HCT116 (cell line): ENCODE measurements at regions not wholly inside any gene's neighbourhood (a gene's known extent, or its start where the extent isn't known, plus 50 kb on each side); places are given as distances from the start of the nearest gene placed in this dataset.

Source experiments
- ATAC-seq: fragments of 200-7000 bp; cut with Tn5 transposase; 2 replicates; pipeline ENCODE4 v1.9.1; 2020; ENCODE audit warnings: mild to moderate bottlenecking, moderate library complexity
- BruUV-seq: library from RNA; stranded (reverse); fragments of 400-500 nt; replicated peaks from 2 replicates; lab custom pipeline; 2021; lab: Mats Ljungman, UMichigan
- CTCF ChIA-PET: fragments of 300-600 bp; sonication (Branson Sonifier 250); formaldehyde crosslinking; loops from one replicate; lab custom pipeline; 2021; ENCODE audit warnings: antibody characterized with exemption; lab: Charles Lee
- POLR2A ChIA-PET: fragments of 300-600, 350-600 bp; sonication (Branson Sonifier 250); formaldehyde crosslinking; loops from one replicate; lab custom pipeline; 2021; ENCODE audit warnings: antibody characterized with exemption; lab: Charles Lee
- RAD21 ChIA-PET, 2 experiments: fragments of 300-600 bp; sonication (Branson Sonifier 250); formaldehyde crosslinking; loops; one replicate each; lab custom pipeline; 2023; ENCODE audit warnings: low total read pairs in 2 of 2; ENCODE audit not compliant: uncharacterized antibody in 2 of 2, unreplicated experiment in 2 of 2, low non-redundant PET in 1 of 2; lab: Charles Lee
- DNase-seq: peaks from one replicate; pipeline ENCODE4 v3.0.0-alpha.2; 2010; ENCODE audit warnings: low read depth, low spot score
- H2AFZ ChIP-seq: fragments of 200-600 bp; shearing (Covaris generic), sonication (generic); 2 replicates; pipeline ENCODE4 v1.6.1; 2017; ENCODE audit warnings: low read depth, mixed run types, mixed read lengths, antibody characterized with exemption, low read length; ENCODE audit not compliant: poor library complexity, severe bottlenecking
- H3K27ac ChIP-seq: 2 replicates; pipeline ENCODE4 v1.5.1; 2012; ENCODE audit warnings: low read depth, low read length
- H3K27me3 ChIP-seq: fragments of 200-600 bp; sonication (generic); 2 replicates; pipeline ENCODE4 v1.6.1; 2016; ENCODE audit warnings: mixed run types, low read length, mixed read lengths; ENCODE audit not compliant: insufficient read depth
- H3K36me3 ChIP-seq, 2 experiments: fragments of 200-500 bp in 1 of 2; fragments of 200-600 bp in 1 of 2; sonication (Bioruptor generic) in 1 of 2; sonication (generic) in 1 of 2; 2 replicates each; pipeline versions ENCODE4 v1.5.1 to v1.6.1; 2014 to 2016; ENCODE audit warnings: low read length in 2 of 2, inconsistent platforms in 1 of 2, mixed read lengths in 1 of 2, mixed run types in 1 of 2; ENCODE audit not compliant: insufficient read depth in 2 of 2, control insufficient read depth in 1 of 2
- H3K4me1 ChIP-seq, 2 experiments: fragments of 200-600 bp in 1 of 2; sonication (generic) in 1 of 2; 2 replicates each; pipeline versions ENCODE4 v1.5.1 to v1.6.1; 2012 to 2017; ENCODE audit warnings: low read length in 2 of 2, inconsistent platforms in 1 of 2, mild to moderate bottlenecking in 1 of 2, mixed read lengths in 1 of 2, mixed run types in 1 of 2, moderate library complexity in 1 of 2; ENCODE audit not compliant: insufficient read depth in 2 of 2, control insufficient read depth in 1 of 2
- H3K4me2 ChIP-seq: fragments of 200-600 bp; sonication (generic); 2 replicates; pipeline ENCODE4 v1.6.1; 2017; ENCODE audit warnings: mixed run types, low read length, mixed read lengths
- H3K4me3 ChIP-seq, 2 experiments: fragments of 200-600 bp in 1 of 2; sonication (generic) in 1 of 2; replicated peaks in 1 of 2; 2 replicates each; pipeline ENCODE4 v1.5.1; 2011 to 2016; ENCODE audit warnings: low read length in 2 of 2, control low read depth in 1 of 2, low read depth in 1 of 2, mild to moderate bottlenecking in 1 of 2, mixed read lengths in 1 of 2, mixed run types in 1 of 2
- H3K79me2 ChIP-seq: fragments of 200-600 bp; sonication (generic); 2 replicates; pipeline ENCODE4 v1.6.1; 2017; ENCODE audit warnings: mild to moderate bottlenecking, mixed run types, low read length, moderate library complexity, mixed read lengths; ENCODE audit not compliant: insufficient read depth
- H3K9ac ChIP-seq: fragments of 200-600 bp; sonication (generic); 2 replicates; pipeline ENCODE4 v1.6.1; 2016; ENCODE audit warnings: low read length, mixed read lengths
- H3K9me2 ChIP-seq: fragments of 200-600 bp; sonication (generic), shearing (Covaris generic); 2 replicates; pipeline ENCODE4 v1.6.1; 2017; ENCODE audit warnings: mixed run types, mild to moderate bottlenecking, moderate library complexity; ENCODE audit not compliant: insufficient read depth
- H3K9me3 ChIP-seq, 2 experiments: fragments of 200-500 bp in 1 of 2; fragments of 200-600 bp in 1 of 2; sonication (Bioruptor generic) in 1 of 2; sonication (generic) in 1 of 2; 2 replicates each; pipeline ENCODE4 v1.6.1; 2014 to 2017; ENCODE audit warnings: low read length in 2 of 2, mixed read lengths in 2 of 2, inconsistent platforms in 1 of 2, low read depth in 1 of 2, mild to moderate bottlenecking in 1 of 2, mixed run types in 1 of 2, moderate library complexity in 1 of 2; ENCODE audit not compliant: control insufficient read depth in 1 of 2, insufficient read depth in 1 of 2
- H4K20me1 ChIP-seq: fragments of 200-600 bp; sonication (generic), shearing (Covaris generic); 2 replicates; pipeline ENCODE4 v1.6.1; 2017; ENCODE audit warnings: mixed run types, mild to moderate bottlenecking, moderate library complexity; ENCODE audit not compliant: insufficient read depth
- CEBPB ChIP-seq: IDR thresholded peaks from 2 replicates; pipeline ENCODE4 v1.6.1; 2012; ENCODE audit warnings: low read depth
- EGR1 ChIP-seq: IDR thresholded peaks from 2 replicates; pipeline ENCODE4 v1.6.1; 2012; ENCODE audit warnings: low read depth
- ELF1 ChIP-seq: IDR thresholded peaks from 2 replicates; pipeline ENCODE4 v1.6.1; 2012; ENCODE audit warnings: low read depth, borderline replicate concordance
- FOSL1 ChIP-seq: IDR thresholded peaks from 2 replicates; pipeline ENCODE4 v1.6.1; 2012; ENCODE audit warnings: low read depth
- POLR2AphosphoS5 ChIP-seq: IDR thresholded peaks from 2 replicates; pipeline ENCODE4 v1.6.1; 2011; ENCODE audit warnings: mild to moderate bottlenecking, low read depth, low read length, moderate library complexity
- SP1 ChIP-seq: IDR thresholded peaks from 2 replicates; pipeline ENCODE4 v1.6.1; 2012; ENCODE audit warnings: low read depth
- TCF7L2 ChIP-seq: IDR thresholded peaks from 2 replicates; pipeline ENCODE4 v1.7.0; 2011; ENCODE audit warnings: borderline replicate concordance, inconsistent platforms; ENCODE audit not compliant: insufficient read depth, insufficient read length; ENCODE audit errors: extremely low read depth
- ZNF274 ChIP-seq: fragments of 200-500 bp; sonication (Bioruptor generic); IDR thresholded peaks from 2 replicates; pipeline ENCODE4 v1.6.1; 2014; ENCODE audit warnings: mild to moderate bottlenecking, low read depth, low read length, inconsistent platforms
- intact Hi-C: fragments of 100-400 bp; cut with micrococcal nuclease; formaldehyde crosslinking; loops from 2 replicates; pipeline ENCODE4 v1.10.0; 2022
- TF ChIP-seq, protein P1 (sequence below), 3 experiments: fragments of 200-600 bp in 1 of 3; sonication (generic) in 1 of 3; IDR thresholded peaks in 2 of 3; conservative IDR thresholded peaks in 1 of 3; 2 replicates each; pipeline ENCODE4 v1.5.1; 2012 to 2017; ENCODE audit warnings: low read depth in 2 of 3, low read length in 2 of 3, antibody characterized with exemption in 1 of 3, borderline replicate concordance in 1 of 3, control low read depth in 1 of 3, mild to moderate bottlenecking in 1 of 3, mixed read lengths in 1 of 3, mixed run types in 1 of 3, moderate library complexity in 1 of 3; ENCODE audit not compliant: insufficient read depth in 1 of 3
- TF ChIP-seq, protein P2 (sequence below): IDR thresholded peaks from 2 replicates; pipeline ENCODE4 v1.6.1; 2011; ENCODE audit warnings: mild to moderate bottlenecking, low read length, moderate library complexity; ENCODE audit not compliant: insufficient replicate concordance; ENCODE audit errors: extremely low read depth

- Histone ChIP-seq H3K27ac (no peak overlapping the region), H3K4me1 (no peaks in the 10 kb centered on the region), H3K9me2 (no peaks in the 10 kb centered on the region), H3K4me2 (no peak overlapping the region), H2AFZ (no peak overlapping the region), H3K4me3 (no peak overlapping the region), H3K27me3 (no peaks in the 10 kb centered on the region), H3K79me2 (no peaks in the 10 kb centered on the region), H3K9ac (no peak overlapping the region), H4K20me1 (no peaks in the 10 kb centered on the region), H3K9me3 (no peaks in the 10 kb centered on the region), H3K36me3 (no peaks in the 10 kb centered on the region)
- ChIA-PET CTCF (no interaction called here), POLR2A (no interaction called here), RAD21 (no interaction called here)
- ATAC-seq: no peak
- intact Hi-C loops: no loop called here
- BruUV-seq: no TSS peak
- TF ChIP-seq ELF1 (no peak), ZNF274 (no peak), CEBPB (no peak), FOSL1 (no peak), SP1 (no peak), TCF7L2 (no peak), EGR1 (no peak), POLR2AphosphoS5 (no peak)
- TF ChIP-seq, protein P1, sequence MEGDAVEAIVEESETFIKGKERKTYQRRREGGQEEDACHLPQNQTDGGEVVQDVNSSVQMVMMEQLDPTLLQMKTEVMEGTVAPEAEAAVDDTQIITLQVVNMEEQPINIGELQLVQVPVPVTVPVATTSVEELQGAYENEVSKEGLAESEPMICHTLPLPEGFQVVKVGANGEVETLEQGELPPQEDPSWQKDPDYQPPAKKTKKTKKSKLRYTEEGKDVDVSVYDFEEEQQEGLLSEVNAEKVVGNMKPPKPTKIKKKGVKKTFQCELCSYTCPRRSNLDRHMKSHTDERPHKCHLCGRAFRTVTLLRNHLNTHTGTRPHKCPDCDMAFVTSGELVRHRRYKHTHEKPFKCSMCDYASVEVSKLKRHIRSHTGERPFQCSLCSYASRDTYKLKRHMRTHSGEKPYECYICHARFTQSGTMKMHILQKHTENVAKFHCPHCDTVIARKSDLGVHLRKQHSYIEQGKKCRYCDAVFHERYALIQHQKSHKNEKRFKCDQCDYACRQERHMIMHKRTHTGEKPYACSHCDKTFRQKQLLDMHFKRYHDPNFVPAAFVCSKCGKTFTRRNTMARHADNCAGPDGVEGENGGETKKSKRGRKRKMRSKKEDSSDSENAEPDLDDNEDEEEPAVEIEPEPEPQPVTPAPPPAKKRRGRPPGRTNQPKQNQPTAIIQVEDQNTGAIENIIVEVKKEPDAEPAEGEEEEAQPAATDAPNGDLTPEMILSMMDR (IDR thresholded peaks at IDR 0.05 in 2 of 3, conservative IDR thresholded peaks at IDR 0.05 in 1 of 3; ENCODE audit: borderline replicate concordance in 1 of 3, insufficient read depth in 1 of 3, low read depth in 2 of 3, low read length in 2 of 3): no peak
- TF ChIP-seq, protein P2, sequence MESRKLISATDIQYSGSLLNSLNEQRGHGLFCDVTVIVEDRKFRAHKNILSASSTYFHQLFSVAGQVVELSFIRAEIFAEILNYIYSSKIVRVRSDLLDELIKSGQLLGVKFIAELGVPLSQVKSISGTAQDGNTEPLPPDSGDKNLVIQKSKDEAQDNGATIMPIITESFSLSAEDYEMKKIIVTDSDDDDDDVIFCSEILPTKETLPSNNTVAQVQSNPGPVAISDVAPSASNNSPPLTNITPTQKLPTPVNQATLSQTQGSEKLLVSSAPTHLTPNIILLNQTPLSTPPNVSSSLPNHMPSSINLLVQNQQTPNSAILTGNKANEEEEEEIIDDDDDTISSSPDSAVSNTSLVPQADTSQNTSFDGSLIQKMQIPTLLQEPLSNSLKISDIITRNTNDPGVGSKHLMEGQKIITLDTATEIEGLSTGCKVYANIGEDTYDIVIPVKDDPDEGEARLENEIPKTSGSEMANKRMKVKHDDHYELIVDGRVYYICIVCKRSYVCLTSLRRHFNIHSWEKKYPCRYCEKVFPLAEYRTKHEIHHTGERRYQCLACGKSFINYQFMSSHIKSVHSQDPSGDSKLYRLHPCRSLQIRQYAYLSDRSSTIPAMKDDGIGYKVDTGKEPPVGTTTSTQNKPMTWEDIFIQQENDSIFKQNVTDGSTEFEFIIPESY: no peak
- no peak for DNase-seq
Observed at GRCh38 chr1:208682664-208683013, 438.5 kb upstream of the PLXNA2 start.
